ENCODE measurements at regions not wholly inside any gene's neighbourhood (a gene's known extent, or its start where the extent isn't known, plus 50 kb on each side); places are given as distances from the start of the nearest gene placed in this dataset.
A peak's percentile ranks its signal among the peaks of the same experiment; 100 is the strongest.

DNA sequence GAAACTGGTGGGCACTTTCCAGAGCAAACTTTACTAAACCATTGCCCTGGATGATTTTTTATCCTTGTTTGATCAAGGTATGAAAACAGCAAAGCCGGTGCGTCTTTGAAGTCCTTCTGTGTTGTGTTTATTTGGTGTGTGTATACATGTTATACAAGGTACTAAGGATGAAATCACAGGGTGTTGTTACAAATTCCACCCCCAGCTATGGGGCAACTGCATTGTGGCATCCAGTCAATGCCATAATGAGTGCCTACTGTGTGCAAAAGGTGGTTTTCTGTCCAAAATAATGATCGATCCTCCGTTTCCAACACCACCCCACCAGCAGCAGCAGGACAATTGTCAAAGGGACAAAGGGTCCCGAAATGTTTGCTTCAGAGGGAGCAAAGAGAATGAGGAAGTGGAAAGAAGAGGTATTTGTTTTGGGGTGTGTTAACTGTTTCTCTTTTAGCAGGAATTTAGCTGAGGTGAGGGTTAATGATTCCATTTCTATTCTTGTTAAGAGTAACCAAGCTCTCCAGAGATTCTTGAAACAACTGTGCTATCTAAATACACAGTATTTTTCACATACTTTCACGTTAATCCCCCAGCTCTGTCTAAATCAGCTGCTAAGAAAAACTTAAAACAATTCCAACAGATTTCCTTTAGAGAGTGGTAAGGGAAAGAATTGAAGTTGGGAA lies 568.7 kb upstream of the KLF4 start:
- Histone ChIP-seq H3K4ac (ENCODE audit: low read depth, low read length) (peak overlapping the region; percentile 75; the same call in 1 of the 2 replicates), H4K91ac (ENCODE audit: insufficient read depth, low read depth, low read length) (peak overlapping the region; percentile 6; the same call in 1 of the 2 replicates), H4K20me1 (ENCODE audit: insufficient read depth, low read length) (no peaks in the 10 kb centered on the region), H3K56ac (ENCODE audit: extremely low read depth, insufficient read depth, low read length) (no peak overlapping the region), H3K79me1 (ENCODE audit: low read depth in 1 of 2, low read length in 2 of 2) (no peaks in the 10 kb centered on the region), H2AK5ac (ENCODE audit: low read depth, low read length) (no peak overlapping the region), H2AK9ac (replicated peaks; ENCODE audit: low read depth, low read length, poor library complexity) (no peak overlapping the region), H3K36me3 (ENCODE audit: control insufficient read depth, insufficient read depth, low read length) (no peaks in the 10 kb centered on the region), H3K9me1 (ENCODE audit: insufficient read depth, low read length) (peaks cover 9% of the 10 kb centered on the region), H2BK20ac (ENCODE audit: low read depth, low read length) (peak overlapping the region; percentile 22; the same call in 1 of the 2 replicates), H3K27ac (ENCODE audit: insufficient read depth, low read length) (peak overlapping the region; percentile 76; the same call in 1 of the 2 replicates), H3K18ac (ENCODE audit: low read depth, low read length) (peak overlapping the region; percentile 62), H2AFZ (replicated peaks; ENCODE audit: low read length, poor library complexity) (no peak overlapping the region), H3K9me3 (ENCODE audit: control insufficient read depth, insufficient read depth, low read length) (no peaks in the 10 kb centered on the region), H2BK5ac (ENCODE audit: low read depth, low read length, poor library complexity, severe bottlenecking) (peak overlapping the region; percentile 2), H3K4me3 (ENCODE audit: insufficient read depth, low read depth, low read length) (no peak overlapping the region), H3K9ac (ENCODE audit: low read depth, low read length) (no peak overlapping the region), H3K4me1 (ENCODE audit: control insufficient read depth, insufficient read depth, low read length) (peaks cover 19% of the 10 kb centered on the region), H2BK120ac (ENCODE audit: low read depth, low read length) (no peak overlapping the region), H4K8ac (ENCODE audit: low read depth in 2 of 2, low read length in 2 of 2) (peak overlapping the region; percentile 47 to 71; a peak in 3 of 4 replicates), H3K27me3 (ENCODE audit: control insufficient read depth, insufficient read depth, low read length) (no peaks in the 10 kb centered on the region), H3K23ac (ENCODE audit: low read depth, low read length) (no peak overlapping the region), H2BK15ac (ENCODE audit: low read depth, low read length) (peak overlapping the region; percentile 19; the same call in 2 of the 3 replicates), H3K14ac (replicated peaks; ENCODE audit: low read depth, low read length) (no peak overlapping the region), H4K5ac (ENCODE audit: low read depth, low read length) (peak overlapping the region; percentile 79), H3K4me2 (ENCODE audit: low read depth, low read length) (no peak overlapping the region)
- POLR2A ChIA-PET (ENCODE audit: unreplicated experiment): interaction anchor here (0.6 kb wide), 1 partner anchor 208 kb away, joined by 3 read pairs; no protein-coding TSS in a partner anchor
- intact Hi-C loops (cut with micrococcal nuclease): loop anchor here (5.0 to 10.0 kb wide), 6 partner anchors 129 to 509 kb away; no protein-coding TSS in a partner anchor
- CTCF ChIA-PET: interaction anchor here (0.6 kb wide), 1 partner anchor 424 kb away, joined by 3 read pairs; no protein-coding TSS in a partner anchor
- dilution Hi-C loops (cut with HindIII; ENCODE audit: low sequenced_read_pairs, unreplicated experiment): no loop called here
- TF ChIP-seq, protein P1, sequence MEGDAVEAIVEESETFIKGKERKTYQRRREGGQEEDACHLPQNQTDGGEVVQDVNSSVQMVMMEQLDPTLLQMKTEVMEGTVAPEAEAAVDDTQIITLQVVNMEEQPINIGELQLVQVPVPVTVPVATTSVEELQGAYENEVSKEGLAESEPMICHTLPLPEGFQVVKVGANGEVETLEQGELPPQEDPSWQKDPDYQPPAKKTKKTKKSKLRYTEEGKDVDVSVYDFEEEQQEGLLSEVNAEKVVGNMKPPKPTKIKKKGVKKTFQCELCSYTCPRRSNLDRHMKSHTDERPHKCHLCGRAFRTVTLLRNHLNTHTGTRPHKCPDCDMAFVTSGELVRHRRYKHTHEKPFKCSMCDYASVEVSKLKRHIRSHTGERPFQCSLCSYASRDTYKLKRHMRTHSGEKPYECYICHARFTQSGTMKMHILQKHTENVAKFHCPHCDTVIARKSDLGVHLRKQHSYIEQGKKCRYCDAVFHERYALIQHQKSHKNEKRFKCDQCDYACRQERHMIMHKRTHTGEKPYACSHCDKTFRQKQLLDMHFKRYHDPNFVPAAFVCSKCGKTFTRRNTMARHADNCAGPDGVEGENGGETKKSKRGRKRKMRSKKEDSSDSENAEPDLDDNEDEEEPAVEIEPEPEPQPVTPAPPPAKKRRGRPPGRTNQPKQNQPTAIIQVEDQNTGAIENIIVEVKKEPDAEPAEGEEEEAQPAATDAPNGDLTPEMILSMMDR (conservative IDR thresholded peaks at IDR 0.05; ENCODE audit: low read depth, low read length): no peak
- TF ChIP-seq MAZ (IDR thresholded peaks at IDR 0.05; ENCODE audit: borderline replicate concordance, low read depth, low read length) (no peak), ELK1 (IDR thresholded peaks at IDR 0.05; ENCODE audit: borderline replicate concordance, low read depth, low read length) (no peak), RFX5 (IDR thresholded peaks at IDR 0.05; ENCODE audit: low read depth, low read length) (no peak), MAFK (IDR thresholded peaks at IDR 0.05; ENCODE audit: low read depth, low read length) (no peak), USF2 (IDR thresholded peaks at IDR 0.05; ENCODE audit: low read depth, low read length) (no peak), RAD21 (IDR thresholded peaks at IDR 0.05; ENCODE audit: low read length) (no peak)
- ATAC-seq (ENCODE audit: low read depth): no peak
- BruUV-seq (replicated peaks): no TSS peak
- WGBS, 2 experiments (ENCODE audit: extremely low coverage in 2 of 2, insufficient read length in 1 of 2): no CpG with 5 or more reads among the region's 6 CpGs
- in situ Hi-C loops (cut with MboI; ENCODE audit: low sequenced_read_pairs): no loop called here
- DNase-seq: no peak
